ENCODE measurements at regions not wholly inside any gene's neighbourhood (a gene's known extent, or its start where the extent isn't known, plus 50 kb on each side); places are given as distances from the start of the nearest gene placed in this dataset.

GRCh38 chr1:213571419-213571818 lies 416.4 kb upstream of the PROX1 start:
- TF ChIP-seq CTCF (IDR thresholded peaks at IDR 0.05; ENCODE audit: poor library complexity) (no peak), EZH2phosphoT487 (IDR thresholded peaks at IDR 0.05; ENCODE audit: low read depth, severe bottlenecking, unreplicated experiment) (no peak), EZH2 (IDR thresholded peaks at IDR 0.05; ENCODE audit: borderline replicate concordance) (no peak)

Data from hepatocyte (in vitro differentiated cells).